ENCODE measurements at regions not wholly inside any gene's neighbourhood (a gene's known extent, or its start where the extent isn't known, plus 50 kb on each side); places are given as distances from the start of the nearest gene placed in this dataset.
"Not testable (repeated sequence)": the region's sequence is repeated elsewhere in the genome, so short reads cannot be mapped to it uniquely, and the experiment has no call there.

DNA sequence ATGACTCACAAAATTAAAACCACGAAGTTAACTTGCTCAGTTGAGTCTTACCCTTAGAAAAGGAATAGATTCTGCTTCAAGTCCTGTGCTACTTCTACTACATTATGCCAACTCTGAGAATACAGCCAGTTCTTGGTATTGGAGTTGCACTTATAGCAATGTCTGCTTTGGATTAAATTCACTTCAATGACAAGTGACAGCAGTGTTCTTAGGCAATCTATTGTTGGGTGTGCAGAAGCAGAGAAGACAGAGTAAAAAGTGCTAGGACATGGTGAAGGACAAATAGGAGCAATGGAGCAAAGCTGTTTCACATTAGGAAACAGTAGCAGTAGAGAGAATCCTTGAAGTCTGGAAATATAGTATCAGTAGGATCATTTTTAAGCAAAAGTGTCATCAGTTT is 713.1 kb downstream of the SI start:
- no peak for DNase-seq

DNA sequence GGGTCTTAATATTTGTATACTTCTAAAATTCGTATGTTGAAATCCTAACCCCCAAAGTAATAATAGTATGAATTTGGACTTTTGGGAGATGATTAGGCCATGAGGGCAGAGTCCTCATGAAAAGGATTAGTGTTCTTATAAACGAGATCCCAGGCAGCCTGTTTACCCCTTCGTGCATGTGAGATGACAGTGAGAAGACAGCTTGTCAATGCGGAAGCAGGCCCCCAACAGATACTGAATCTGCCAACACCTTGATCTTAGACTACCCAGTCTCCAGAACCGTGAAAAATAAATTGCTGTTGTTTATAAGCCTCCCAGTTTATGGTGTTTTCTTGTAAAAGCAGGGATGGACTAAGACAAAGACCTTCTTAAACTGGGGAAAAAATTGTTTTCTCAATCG is 714.2 kb downstream of the SI start:
- DNase-seq: no peak

- DNase-seq: no peak
These were observed 717.4 kb downstream of the SI start for GRCh38 chr3:164360738-164361406.

- DNase-seq: no peak
These were observed 718.2 kb downstream of the SI start for GRCh38 chr3:164360078-164360578.

GRCh38 chr3:164352991-164353390 is 725.3 kb downstream of the SI start:
- DNase-seq: no peak

DNA sequence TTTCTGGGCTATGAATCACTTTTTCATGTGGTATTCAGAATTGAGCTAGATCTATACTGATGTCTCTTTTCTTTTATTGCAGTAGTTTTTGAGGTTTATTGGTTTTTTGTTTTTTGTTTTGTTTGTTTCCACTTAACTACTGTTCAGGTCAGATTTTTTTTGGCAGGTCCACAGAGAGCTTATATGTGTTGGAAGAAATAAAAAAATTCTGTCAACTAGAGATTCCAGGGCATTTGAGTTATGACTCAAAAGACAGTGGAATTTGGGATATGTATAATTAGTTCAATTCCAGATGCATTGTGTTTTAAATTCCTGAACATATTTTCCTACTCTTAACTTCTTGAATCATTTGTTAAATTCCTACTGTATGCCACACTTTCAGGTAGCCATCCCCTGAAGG is 727.2 kb downstream of the SI start:
- DNase-seq: no peak

GRCh38 chr3:164342206-164342605 is 736.1 kb downstream of the SI start:
- not testable (repeated sequence) for DNase-seq

- no peak for DNase-seq
These were observed 737.2 kb downstream of the SI start for GRCh38 chr3:164341086-164341485.

DNA sequence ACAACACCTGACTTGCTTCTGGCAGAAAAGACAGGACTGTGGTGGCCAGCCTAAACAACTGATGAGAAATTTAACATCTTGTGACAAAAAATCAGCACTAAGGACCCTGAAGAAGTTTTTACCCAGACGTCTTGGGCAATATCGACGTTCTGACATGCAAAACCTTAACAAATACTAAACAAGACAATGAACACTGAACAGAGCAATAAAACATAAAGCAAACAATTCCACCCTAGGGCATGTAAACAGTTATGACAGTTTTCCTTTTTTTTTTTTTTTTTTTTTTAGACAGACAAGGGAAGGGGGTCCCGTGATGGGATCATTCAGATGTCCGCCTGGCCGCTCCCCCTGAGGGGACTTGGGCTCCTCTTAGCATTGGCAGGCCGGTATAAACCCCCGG is 738.0 kb downstream of the SI start:
- DNase-seq: no peak

DNA sequence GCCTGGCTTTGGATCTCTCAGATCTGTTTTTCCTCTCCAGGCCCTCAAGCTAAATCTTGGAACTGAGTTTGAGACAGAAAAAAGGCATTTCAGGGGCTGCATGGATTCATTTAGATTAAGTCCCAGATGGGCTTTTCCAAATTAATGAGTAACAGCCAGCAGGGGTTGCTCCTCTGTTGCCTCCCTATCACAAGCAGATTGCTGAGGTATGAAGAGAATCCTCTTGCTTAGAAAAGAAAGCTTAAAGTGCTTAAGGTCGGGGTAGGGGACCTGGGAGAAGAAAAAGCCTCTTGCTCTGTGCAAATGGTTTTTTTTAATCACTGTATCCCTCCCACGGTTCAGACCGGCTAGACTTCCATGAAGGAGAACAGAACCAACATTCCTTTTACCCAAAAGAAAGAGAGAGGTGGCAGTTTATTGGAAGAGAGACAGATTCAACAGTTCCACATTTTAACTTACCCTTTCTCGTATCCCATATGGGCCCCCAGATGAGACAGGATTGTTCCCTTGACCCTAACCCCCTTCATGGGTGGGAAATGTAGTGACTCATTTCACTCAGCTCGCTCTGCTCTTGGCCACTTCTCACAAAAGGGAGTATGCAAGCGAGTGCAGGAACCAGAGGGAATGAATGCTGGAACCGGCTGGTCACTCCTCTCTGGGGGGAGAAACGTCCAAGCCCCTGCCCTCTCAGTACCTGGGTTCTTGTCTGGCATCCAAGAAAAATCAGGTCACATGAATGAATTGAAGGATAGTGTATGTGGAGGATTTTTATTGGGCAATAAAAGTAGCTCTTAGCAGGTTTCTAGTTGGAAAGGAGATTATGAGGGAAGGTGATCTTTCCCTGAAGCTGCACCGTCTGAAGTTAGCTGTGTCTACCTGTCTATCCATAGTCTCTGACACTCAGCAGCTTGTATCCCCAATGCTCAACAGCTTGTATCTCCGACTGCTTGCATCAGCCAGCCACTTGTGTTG is 745.2 kb downstream of the SI start:
- no peak for DNase-seq

GRCh38 chr3:164326714-164327113 is 751.6 kb downstream of the SI start:
- DNase-seq: no peak

DNA sequence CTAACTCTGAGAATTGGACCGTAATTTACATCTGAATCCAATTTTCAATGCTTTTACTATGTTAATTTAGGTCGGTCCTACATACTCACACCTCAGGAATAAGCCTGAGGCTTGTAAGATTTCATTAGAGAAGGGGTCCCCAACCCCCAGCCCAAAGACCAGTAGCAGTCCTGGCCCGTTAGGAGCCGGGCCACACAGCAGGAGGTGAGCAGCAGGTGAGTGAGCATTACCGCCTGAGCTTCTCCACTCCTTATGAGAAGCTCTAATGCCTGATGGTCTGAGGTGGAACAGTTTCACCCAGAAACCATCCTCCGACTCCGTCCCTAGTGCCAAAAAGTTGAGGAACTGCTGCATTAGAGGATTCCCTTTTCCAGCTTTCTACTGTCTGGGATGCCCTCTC is 757.3 kb downstream of the SI start:
- DNase-seq: no peak

GRCh38 chr3:164306042-164306441 is 772.3 kb downstream of the SI start:
- DNase-seq: no peak

GRCh38 chr3:164303894-164304293 is 774.4 kb downstream of the SI start:
- DNase-seq: no peak

- DNase-seq: no peak
These were observed 775.7 kb downstream of the SI start for GRCh38 chr3:164302622-164303021.

- DNase-seq: not testable (repeated sequence)
These were observed 786.8 kb downstream of the SI start for GRCh38 chr3:164291486-164291885.

DNA sequence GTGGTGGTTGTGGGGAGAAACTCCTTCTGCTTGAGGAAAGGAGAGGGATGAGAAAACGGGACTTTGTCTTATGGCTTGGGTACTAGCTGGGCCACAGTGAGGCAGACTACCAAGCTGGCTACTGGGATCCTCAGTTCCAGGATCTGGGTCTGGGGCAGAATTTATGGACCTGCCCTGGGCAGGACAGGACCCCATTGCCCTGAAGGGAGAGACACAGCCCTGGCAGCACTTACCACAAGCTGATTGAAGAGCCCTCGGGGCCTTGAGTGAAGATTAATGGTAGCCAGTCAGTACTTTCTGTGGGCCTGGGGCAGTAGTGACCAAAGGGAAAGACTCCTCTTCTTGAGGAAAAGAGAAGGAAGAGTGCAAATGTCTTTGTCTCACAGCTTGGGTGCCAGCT is 799.7 kb downstream of the SI start:
- DNase-seq: no peak

GRCh38 chr3:164267053-164267452 is 811.2 kb downstream of the SI start:
- no peak for DNase-seq

DNA sequence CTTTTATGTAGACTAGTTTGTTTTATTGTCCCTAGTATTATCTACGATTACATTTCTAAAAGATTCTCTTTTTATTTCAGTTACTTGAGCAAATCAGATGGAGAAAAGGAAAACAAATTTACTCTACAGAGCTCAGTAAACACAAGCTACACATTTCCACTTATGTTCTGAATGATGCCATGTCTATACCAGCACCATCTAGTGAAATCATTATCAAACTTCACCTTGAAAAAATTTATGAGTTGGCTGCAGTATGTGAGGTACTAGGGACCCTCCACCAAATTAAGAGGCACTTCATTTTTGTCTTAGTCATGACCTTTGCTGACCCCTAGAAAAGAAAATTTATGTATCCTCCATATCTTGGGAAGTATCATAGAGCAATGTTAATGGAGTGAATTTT is 827.4 kb downstream of the SI start:
- no peak for DNase-seq

DNA sequence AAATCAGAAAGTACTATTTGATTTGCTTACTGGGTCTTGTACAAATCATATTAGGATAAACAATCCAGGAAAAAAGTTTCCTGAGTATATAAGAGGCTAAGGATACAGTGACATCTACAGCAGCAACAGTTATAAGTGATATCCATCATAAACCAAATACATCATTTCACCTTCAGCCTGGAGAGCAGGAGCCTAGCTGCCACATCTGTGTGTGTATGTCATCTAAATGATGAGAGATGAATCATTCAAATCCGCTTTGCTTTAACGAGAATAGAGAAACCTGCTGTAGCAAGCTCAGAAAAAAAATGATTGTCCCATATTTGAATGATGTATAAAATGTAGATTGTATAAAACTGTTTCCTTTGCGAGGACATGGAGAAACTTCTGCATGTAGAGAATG is 841.4 kb downstream of the SI start:
- DNase-seq: no peak

- no peak for DNase-seq
These were observed 842.8 kb downstream of the SI start for GRCh38 chr3:164235289-164236028.

GRCh38 chr3:164233951-164234350 is 844.3 kb downstream of the SI start:
- no peak for DNase-seq

DNA sequence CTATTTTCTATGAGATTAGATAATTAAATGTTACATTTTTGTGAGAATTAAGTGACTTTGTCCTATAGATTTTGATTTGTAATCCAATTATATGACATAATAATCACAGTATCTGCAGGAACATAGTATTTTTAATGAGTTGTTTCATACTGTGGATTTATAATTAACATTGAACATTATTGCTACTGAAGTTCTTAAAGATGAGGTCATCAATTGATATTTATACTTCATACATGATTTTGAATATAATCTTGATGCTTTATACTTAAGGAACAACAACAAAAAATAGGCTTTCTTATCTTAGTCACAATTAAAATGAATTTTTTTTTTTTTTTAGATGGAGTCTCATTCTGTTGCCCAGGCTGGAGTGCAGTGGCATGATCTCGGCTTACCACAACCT is 846.6 kb downstream of the SI start:
- DNase-seq: no peak
